ENCODE measurements at regions not wholly inside any gene's neighbourhood (a gene's known extent, or its start where the extent isn't known, plus 50 kb on each side); places are given as distances from the start of the nearest gene placed in this dataset.

GRCh38 chr3:104126864-104127553, 1239.7 kb upstream of the ALCAM start:
- TF ChIP-seq CTCF (IDR thresholded peaks at IDR 0.05) (no peak), POLR2A (IDR thresholded peaks at IDR 0.05) (no peak)
